ENCODE measurements at regions not wholly inside any gene's neighbourhood (a gene's known extent, or its start where the extent isn't known, plus 50 kb on each side); places are given as distances from the start of the nearest gene placed in this dataset.

DNA sequence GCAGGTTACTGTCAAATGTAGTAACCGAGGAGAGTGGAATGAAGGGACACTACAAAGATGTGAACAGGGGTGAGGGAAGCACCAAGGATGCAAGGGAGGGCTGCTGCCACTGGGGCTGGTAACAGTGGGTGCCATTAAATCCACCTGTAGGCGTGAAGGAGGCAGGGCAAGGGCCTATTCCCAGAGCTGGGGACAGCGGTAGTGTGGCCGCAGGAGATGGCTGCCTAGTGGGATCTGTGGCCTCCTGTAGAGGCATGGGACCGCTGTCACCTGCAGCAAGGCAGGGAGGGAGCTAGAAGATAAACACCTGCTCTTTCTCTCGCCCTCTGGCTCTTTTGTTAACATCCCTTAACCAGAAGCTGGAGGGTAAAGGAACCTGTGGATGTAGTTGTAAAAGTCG lies 80.5 kb upstream of the CNIH3 start:
- TF ChIP-seq, protein P1, sequence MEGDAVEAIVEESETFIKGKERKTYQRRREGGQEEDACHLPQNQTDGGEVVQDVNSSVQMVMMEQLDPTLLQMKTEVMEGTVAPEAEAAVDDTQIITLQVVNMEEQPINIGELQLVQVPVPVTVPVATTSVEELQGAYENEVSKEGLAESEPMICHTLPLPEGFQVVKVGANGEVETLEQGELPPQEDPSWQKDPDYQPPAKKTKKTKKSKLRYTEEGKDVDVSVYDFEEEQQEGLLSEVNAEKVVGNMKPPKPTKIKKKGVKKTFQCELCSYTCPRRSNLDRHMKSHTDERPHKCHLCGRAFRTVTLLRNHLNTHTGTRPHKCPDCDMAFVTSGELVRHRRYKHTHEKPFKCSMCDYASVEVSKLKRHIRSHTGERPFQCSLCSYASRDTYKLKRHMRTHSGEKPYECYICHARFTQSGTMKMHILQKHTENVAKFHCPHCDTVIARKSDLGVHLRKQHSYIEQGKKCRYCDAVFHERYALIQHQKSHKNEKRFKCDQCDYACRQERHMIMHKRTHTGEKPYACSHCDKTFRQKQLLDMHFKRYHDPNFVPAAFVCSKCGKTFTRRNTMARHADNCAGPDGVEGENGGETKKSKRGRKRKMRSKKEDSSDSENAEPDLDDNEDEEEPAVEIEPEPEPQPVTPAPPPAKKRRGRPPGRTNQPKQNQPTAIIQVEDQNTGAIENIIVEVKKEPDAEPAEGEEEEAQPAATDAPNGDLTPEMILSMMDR (IDR thresholded peaks at IDR 0.05 in 8 of 11, conservative IDR thresholded peaks at IDR 0.05 in 3 of 11), result no peak
- TF ChIP-seq POLR2A (IDR thresholded peaks at IDR 0.05), result no peak

All from spleen (tissue), 7 donors.